SK-N-SH (cell line): ENCODE measurements at regions not wholly inside any gene's neighbourhood (a gene's known extent, or its start where the extent isn't known, plus 50 kb on each side); places are given as distances from the start of the nearest gene placed in this dataset.

ENCODE experiments used
- CTCF ChIP-seq: fragments of 200-600 bp; sonication (generic); IDR thresholded peaks from 2 replicates; pipeline ENCODE4 v1.6.1; 2017; ENCODE audit warnings: antibody characterized with exemption, mild to moderate bottlenecking, moderate library complexity
- MXI1 ChIP-seq: IDR thresholded peaks from 2 replicates; pipeline ENCODE4 v1.6.1; 2012; ENCODE audit warnings: mild to moderate bottlenecking, low read depth, low read length, improper control_type of control experiment
- POLR2AphosphoS5 ChIP-seq: IDR thresholded peaks from 2 replicates; pipeline ENCODE4 v1.6.1; 2012; ENCODE audit warnings: low read depth, low read length

DNA sequence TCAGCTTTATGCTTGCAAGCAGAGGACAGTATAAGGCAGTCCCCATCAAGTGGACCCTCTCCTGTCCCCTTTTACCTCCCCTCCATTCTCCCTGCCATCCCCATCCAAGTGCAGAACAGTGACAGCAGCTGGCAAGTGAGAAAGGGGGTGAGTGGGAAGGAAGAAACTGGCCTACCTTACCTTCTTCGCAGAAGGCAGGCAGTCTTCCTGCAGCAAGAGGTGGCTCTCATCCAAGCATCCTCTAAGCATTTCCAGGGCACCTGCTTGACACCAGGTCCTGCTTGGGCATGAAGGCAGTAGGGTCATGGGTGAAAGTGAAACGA is 77.3 kb upstream of the SH3PXD2B start:
- no peak for TF ChIP-seq CTCF
- no peak for TF ChIP-seq MXI1
- no peak for TF ChIP-seq POLR2AphosphoS5
